PC-9 (cell line): ENCODE measurements at regions not wholly inside any gene's neighbourhood (a gene's known extent, or its start where the extent isn't known, plus 50 kb on each side); places are given as distances from the start of the nearest gene placed in this dataset.

Experiments
- CTCF ChIP-seq: fragments of 200-600 bp; sonication (generic); conservative IDR thresholded peaks from 2 replicates; pipeline ENCODE4 v1.6.1; 2017; ENCODE audit warnings: mixed run types, antibody characterized with exemption, mild to moderate bottlenecking, moderate library complexity
- EZH2 ChIP-seq: fragments of 200-600 bp; sonication (generic); IDR thresholded peaks from 2 replicates; pipeline ENCODE4 v1.8.0; 2017; ENCODE audit warnings: antibody characterized with exemption, low read depth

GRCh38 chr6:156181506-156181905 is 595.7 kb upstream of the ARID1B start:
- TF ChIP-seq CTCF (no peak), EZH2 (no peak)
